HCT116 (cell line): ENCODE measurements at regions not wholly inside any gene's neighbourhood (a gene's known extent, or its start where the extent isn't known, plus 50 kb on each side); places are given as distances from the start of the nearest gene placed in this dataset.

Experiments
- ATAC-seq: fragments of 200-7000 bp; cut with Tn5 transposase; 2 replicates; pipeline ENCODE4 v1.9.1; 2020; ENCODE audit warnings: mild to moderate bottlenecking, moderate library complexity
- BruUV-seq: library from RNA; stranded (reverse); fragments of 400-500 nt; replicated peaks from 2 replicates; lab custom pipeline; 2021; lab: Mats Ljungman, UMichigan
- CTCF ChIA-PET: fragments of 300-600 bp; sonication (Branson Sonifier 250); formaldehyde crosslinking; loops from one replicate; lab custom pipeline; 2021; ENCODE audit warnings: antibody characterized with exemption; lab: Charles Lee
- POLR2A ChIA-PET: fragments of 300-600, 350-600 bp; sonication (Branson Sonifier 250); formaldehyde crosslinking; loops from one replicate; lab custom pipeline; 2021; ENCODE audit warnings: antibody characterized with exemption; lab: Charles Lee
- RAD21 ChIA-PET, 2 experiments: fragments of 300-600 bp; sonication (Branson Sonifier 250); formaldehyde crosslinking; loops; one replicate each; lab custom pipeline; 2023; ENCODE audit warnings: low total read pairs in 2 of 2; ENCODE audit not compliant: uncharacterized antibody in 2 of 2, unreplicated experiment in 2 of 2, low non-redundant PET in 1 of 2; lab: Charles Lee
- DNase-seq: peaks from one replicate; pipeline ENCODE4 v3.0.0-alpha.2; 2010; ENCODE audit warnings: low read depth, low spot score
- H2AFZ ChIP-seq: fragments of 200-600 bp; shearing (Covaris generic), sonication (generic); 2 replicates; pipeline ENCODE4 v1.6.1; 2017; ENCODE audit warnings: low read depth, mixed run types, mixed read lengths, antibody characterized with exemption, low read length; ENCODE audit not compliant: poor library complexity, severe bottlenecking
- H3K27ac ChIP-seq: 2 replicates; pipeline ENCODE4 v1.5.1; 2012; ENCODE audit warnings: low read depth, low read length
- H3K27me3 ChIP-seq: fragments of 200-600 bp; sonication (generic); 2 replicates; pipeline ENCODE4 v1.6.1; 2016; ENCODE audit warnings: mixed run types, low read length, mixed read lengths; ENCODE audit not compliant: insufficient read depth
- H3K36me3 ChIP-seq, 2 experiments: fragments of 200-500 bp in 1 of 2; fragments of 200-600 bp in 1 of 2; sonication (Bioruptor generic) in 1 of 2; sonication (generic) in 1 of 2; 2 replicates each; pipeline versions ENCODE4 v1.5.1 to v1.6.1; 2014 to 2016; ENCODE audit warnings: low read length in 2 of 2, inconsistent platforms in 1 of 2, mixed read lengths in 1 of 2, mixed run types in 1 of 2; ENCODE audit not compliant: insufficient read depth in 2 of 2, control insufficient read depth in 1 of 2
- H3K4me1 ChIP-seq, 2 experiments: fragments of 200-600 bp in 1 of 2; sonication (generic) in 1 of 2; 2 replicates each; pipeline versions ENCODE4 v1.5.1 to v1.6.1; 2012 to 2017; ENCODE audit warnings: low read length in 2 of 2, inconsistent platforms in 1 of 2, mild to moderate bottlenecking in 1 of 2, mixed read lengths in 1 of 2, mixed run types in 1 of 2, moderate library complexity in 1 of 2; ENCODE audit not compliant: insufficient read depth in 2 of 2, control insufficient read depth in 1 of 2
- H3K4me2 ChIP-seq: fragments of 200-600 bp; sonication (generic); 2 replicates; pipeline ENCODE4 v1.6.1; 2017; ENCODE audit warnings: mixed run types, low read length, mixed read lengths
- H3K4me3 ChIP-seq, 2 experiments: fragments of 200-600 bp in 1 of 2; sonication (generic) in 1 of 2; replicated peaks in 1 of 2; 2 replicates each; pipeline ENCODE4 v1.5.1; 2011 to 2016; ENCODE audit warnings: low read length in 2 of 2, control low read depth in 1 of 2, low read depth in 1 of 2, mild to moderate bottlenecking in 1 of 2, mixed read lengths in 1 of 2, mixed run types in 1 of 2
- H3K79me2 ChIP-seq: fragments of 200-600 bp; sonication (generic); 2 replicates; pipeline ENCODE4 v1.6.1; 2017; ENCODE audit warnings: mild to moderate bottlenecking, mixed run types, low read length, moderate library complexity, mixed read lengths; ENCODE audit not compliant: insufficient read depth
- H3K9ac ChIP-seq: fragments of 200-600 bp; sonication (generic); 2 replicates; pipeline ENCODE4 v1.6.1; 2016; ENCODE audit warnings: low read length, mixed read lengths
- H3K9me2 ChIP-seq: fragments of 200-600 bp; sonication (generic), shearing (Covaris generic); 2 replicates; pipeline ENCODE4 v1.6.1; 2017; ENCODE audit warnings: mixed run types, mild to moderate bottlenecking, moderate library complexity; ENCODE audit not compliant: insufficient read depth
- H3K9me3 ChIP-seq, 2 experiments: fragments of 200-500 bp in 1 of 2; fragments of 200-600 bp in 1 of 2; sonication (Bioruptor generic) in 1 of 2; sonication (generic) in 1 of 2; 2 replicates each; pipeline ENCODE4 v1.6.1; 2014 to 2017; ENCODE audit warnings: low read length in 2 of 2, mixed read lengths in 2 of 2, inconsistent platforms in 1 of 2, low read depth in 1 of 2, mild to moderate bottlenecking in 1 of 2, mixed run types in 1 of 2, moderate library complexity in 1 of 2; ENCODE audit not compliant: control insufficient read depth in 1 of 2, insufficient read depth in 1 of 2
- H4K20me1 ChIP-seq: fragments of 200-600 bp; sonication (generic), shearing (Covaris generic); 2 replicates; pipeline ENCODE4 v1.6.1; 2017; ENCODE audit warnings: mixed run types, mild to moderate bottlenecking, moderate library complexity; ENCODE audit not compliant: insufficient read depth
- CBX3 ChIP-seq: IDR thresholded peaks from 2 replicates; pipeline ENCODE4 v1.6.1; 2012; ENCODE audit warnings: low read depth
- ELF1 ChIP-seq: IDR thresholded peaks from 2 replicates; pipeline ENCODE4 v1.6.1; 2012; ENCODE audit warnings: low read depth, borderline replicate concordance
- EZH2phosphoT487 ChIP-seq: fragments of 200-600 bp; IDR thresholded peaks from 2 replicates; pipeline ENCODE4 v1.6.1; 2018; ENCODE audit warnings: antibody characterized with exemption, borderline replicate concordance
- JUND ChIP-seq: IDR thresholded peaks from 2 replicates; pipeline ENCODE4 v1.6.1; 2012
- RAD21 ChIP-seq: IDR thresholded peaks from 2 replicates; pipeline ENCODE4 v1.6.1; 2012; ENCODE audit warnings: low read depth, mild to moderate bottlenecking
- REST ChIP-seq: IDR thresholded peaks from 2 replicates; pipeline ENCODE4 v1.6.1; 2012; ENCODE audit warnings: low read depth
- SP1 ChIP-seq: IDR thresholded peaks from 2 replicates; pipeline ENCODE4 v1.6.1; 2012; ENCODE audit warnings: low read depth
- SRF ChIP-seq: IDR thresholded peaks from 2 replicates; pipeline ENCODE4 v1.6.1; 2012; ENCODE audit warnings: low read depth
- TCF7L2 ChIP-seq: IDR thresholded peaks from 2 replicates; pipeline ENCODE4 v1.7.0; 2011; ENCODE audit warnings: borderline replicate concordance, inconsistent platforms; ENCODE audit not compliant: insufficient read depth, insufficient read length; ENCODE audit errors: extremely low read depth
- ZFX ChIP-seq: fragments of 450-650 bp; IDR thresholded peaks from 2 replicates; pipeline ENCODE4 v1.6.1; 2017
- ZNF274 ChIP-seq: fragments of 200-500 bp; sonication (Bioruptor generic); IDR thresholded peaks from 2 replicates; pipeline ENCODE4 v1.6.1; 2014; ENCODE audit warnings: mild to moderate bottlenecking, low read depth, low read length, inconsistent platforms
- intact Hi-C: fragments of 100-400 bp; cut with micrococcal nuclease; formaldehyde crosslinking; loops from 2 replicates; pipeline ENCODE4 v1.10.0; 2022
- TF ChIP-seq, protein P1 (sequence below): IDR thresholded peaks from 2 replicates; pipeline ENCODE4 v1.6.1; 2012

DNA sequence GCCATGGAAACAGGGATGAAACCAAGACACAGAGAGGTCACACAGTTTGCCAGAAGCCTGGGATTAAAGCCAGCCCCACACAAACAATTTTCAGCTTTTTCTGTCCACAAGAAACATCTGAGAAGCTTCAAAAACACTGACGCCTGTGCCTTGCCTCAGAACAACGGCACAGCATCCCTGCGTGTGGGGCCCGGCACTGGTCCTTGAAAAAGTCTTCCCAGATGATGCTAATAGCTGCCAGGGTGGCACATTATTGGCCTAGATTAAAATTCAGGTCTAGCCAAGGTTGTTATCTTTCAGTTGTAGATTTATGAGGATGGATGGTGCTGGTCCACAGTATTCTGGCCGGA lies 321.4 kb downstream of the HAPSTR1 start:
- ATAC-seq (no peak), DNase-seq (no peak)
- Histone ChIP-seq H3K4me2 (no peak overlapping the region), H3K4me3 (no peak overlapping the region), H3K9me2 (no peaks in the 10 kb centered on the region), H3K36me3 (no peaks in the 10 kb centered on the region), H2AFZ (no peak overlapping the region), H3K79me2 (no peaks in the 10 kb centered on the region), H3K27me3 (peaks cover 32% of the 10 kb centered on the region), H4K20me1 (no peaks in the 10 kb centered on the region), H3K4me1 (no peaks in the 10 kb centered on the region), H3K9me3 (no peaks in the 10 kb centered on the region), H3K9ac (no peak overlapping the region), H3K27ac (no peak overlapping the region)
- CTCF ChIA-PET: no interaction called here
- RAD21 ChIA-PET: no interaction called here
- intact Hi-C loops: no loop called here
- TF ChIP-seq SRF (no peak), JUND (no peak), RAD21 (no peak), ZNF274 (no peak), CBX3 (no peak), ELF1 (no peak), ZFX (no peak), EZH2phosphoT487 (no peak), SP1 (no peak), REST (no peak), TCF7L2 (no peak)
- TF ChIP-seq, protein P1, sequence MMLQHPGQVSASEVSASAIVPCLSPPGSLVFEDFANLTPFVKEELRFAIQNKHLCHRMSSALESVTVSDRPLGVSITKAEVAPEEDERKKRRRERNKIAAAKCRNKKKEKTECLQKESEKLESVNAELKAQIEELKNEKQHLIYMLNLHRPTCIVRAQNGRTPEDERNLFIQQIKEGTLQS: no peak
- POLR2A ChIA-PET: no interaction called here
- no TSS peak for BruUV-seq
